ENCODE measurements at regions not wholly inside any gene's neighbourhood (a gene's known extent, or its start where the extent isn't known, plus 50 kb on each side); places are given as distances from the start of the nearest gene placed in this dataset.
"Not testable (repeated sequence)": the region's sequence is repeated elsewhere in the genome, so short reads cannot be mapped to it uniquely, and the experiment has no call there.

GRCh38 chr2:87295135-87295534 is 273.5 kb upstream of the PLGLB1 start:
- intact Hi-C loops (cut with DNase I) = not testable (repeated sequence)
- DNase-seq = peak in 2 of 42 donors; percentile 17 to 38

GRCh38 chr2:87301349-87301748 is 279.7 kb upstream of the PLGLB1 start:
- intact Hi-C loops (cut with DNase I); DNase-seq: not testable (repeated sequence)

- DNase-seq; intact Hi-C loops (cut with DNase I): not testable (repeated sequence)
Measured at GRCh38 chr2:87301871-87302270, 280.2 kb upstream of the PLGLB1 start.

- intact Hi-C loops (cut with DNase I); DNase-seq: not testable (repeated sequence)
Measured at GRCh38 chr2:87308621-87309020, 287.0 kb upstream of the PLGLB1 start.

- DNase-seq; intact Hi-C loops (cut with DNase I): not testable (repeated sequence)
Measured at GRCh38 chr2:87309785-87310184, 288.1 kb upstream of the PLGLB1 start.

- DNase-seq; intact Hi-C loops (cut with DNase I): not testable (repeated sequence)
Measured at GRCh38 chr2:87311896-87312441, 290.3 kb upstream of the PLGLB1 start.

GRCh38 chr2:87314622-87315021 is 293.0 kb upstream of the PLGLB1 start:
- DNase-seq; intact Hi-C loops (cut with DNase I): not testable (repeated sequence)

GRCh38 chr2:87315183-87315902 is 293.7 kb upstream of the PLGLB1 start:
- DNase-seq; intact Hi-C loops (cut with DNase I): not testable (repeated sequence)

GRCh38 chr2:87317193-87317592 is 295.5 kb upstream of the PLGLB1 start:
- DNase-seq; intact Hi-C loops (cut with DNase I): not testable (repeated sequence)

GRCh38 chr2:87318814-87319491 is 297.3 kb upstream of the PLGLB1 start:
- DNase-seq; intact Hi-C loops (cut with DNase I): not testable (repeated sequence)

GRCh38 chr2:87319705-87320104 is 298.1 kb upstream of the PLGLB1 start:
- DNase-seq; intact Hi-C loops (cut with DNase I): not testable (repeated sequence)

GRCh38 chr2:87321201-87321600 is 299.6 kb upstream of the PLGLB1 start:
- DNase-seq; intact Hi-C loops (cut with DNase I): not testable (repeated sequence)

GRCh38 chr2:87324335-87325041 is 302.8 kb upstream of the PLGLB1 start:
- intact Hi-C loops (cut with DNase I); DNase-seq: not testable (repeated sequence)

- intact Hi-C loops (cut with DNase I); DNase-seq: not testable (repeated sequence)
Measured at GRCh38 chr2:87325042-87325910, 303.6 kb upstream of the PLGLB1 start.

- intact Hi-C loops (cut with DNase I); DNase-seq: not testable (repeated sequence)
Measured at GRCh38 chr2:87325911-87326294, 304.3 kb upstream of the PLGLB1 start.

GRCh38 chr2:87326754-87327153 is 305.1 kb upstream of the PLGLB1 start:
- DNase-seq; intact Hi-C loops (cut with DNase I): not testable (repeated sequence)

- intact Hi-C loops (cut with DNase I); DNase-seq: not testable (repeated sequence)
Measured at GRCh38 chr2:87327648-87328371, 306.2 kb upstream of the PLGLB1 start.

- DNase-seq; intact Hi-C loops (cut with DNase I): not testable (repeated sequence)
Measured at GRCh38 chr2:87329529-87329928, 307.9 kb upstream of the PLGLB1 start.
